GM23248 (cell line): ENCODE measurements at regions not wholly inside any gene's neighbourhood (a gene's known extent, or its start where the extent isn't known, plus 50 kb on each side); places are given as distances from the start of the nearest gene placed in this dataset.

ENCODE experiments used
- DNase-seq: peaks from one replicate; pipeline ENCODE4 v3.0.0-alpha.2; 2015
- H2AFZ ChIP-seq: fragments of 200-600 bp; sonication (generic); 2 replicates; pipeline ENCODE4 v1.6.1; 2016; ENCODE audit warnings: antibody characterized with exemption
- H3F3A ChIP-seq: fragments of 200-600 bp; sonication (generic); 2 replicates; pipeline ENCODE4 v1.6.1; 2016; ENCODE audit warnings: mild to moderate bottlenecking, antibody characterized with exemption, mixed run types; ENCODE audit not compliant: insufficient read depth
- H3K27ac ChIP-seq: fragments of 200-600 bp; sonication (generic); 2 replicates; pipeline ENCODE4 v1.5.1; 2016; ENCODE audit warnings: mild to moderate bottlenecking
- H3K27me3 ChIP-seq: fragments of 200-600 bp; sonication (generic); replicated peaks from 2 replicates; pipeline ENCODE4 v1.6.1; 2016; ENCODE audit warnings: mild to moderate bottlenecking; ENCODE audit not compliant: insufficient read depth
- H3K36me3 ChIP-seq: fragments of 200-600 bp; sonication (generic); 2 replicates; pipeline ENCODE4 v1.6.1; 2016; ENCODE audit warnings: low read depth, mild to moderate bottlenecking
- H3K4me1 ChIP-seq: fragments of 200-600 bp; sonication (generic); 2 replicates; pipeline ENCODE4 v1.6.1; 2016; ENCODE audit warnings: mild to moderate bottlenecking; ENCODE audit not compliant: insufficient read depth
- H3K4me2 ChIP-seq: fragments of 200-600 bp; sonication (generic); one replicate; pipeline ENCODE4 v1.6.1; 2016; ENCODE audit warnings: mild to moderate bottlenecking; ENCODE audit not compliant: unreplicated experiment
- H3K4me3 ChIP-seq: fragments of 200-600 bp; sonication (generic); 2 replicates; pipeline ENCODE4 v1.5.1; 2016; ENCODE audit warnings: mild to moderate bottlenecking
- H3K79me2 ChIP-seq: fragments of 200-600 bp; sonication (generic); 2 replicates; pipeline ENCODE4 v1.6.1; 2016; ENCODE audit warnings: mild to moderate bottlenecking; ENCODE audit not compliant: insufficient read depth
- H3K9ac ChIP-seq: fragments of 200-600 bp; sonication (generic); 2 replicates; pipeline ENCODE4 v1.6.1; 2016; ENCODE audit warnings: mild to moderate bottlenecking
- H3K9me2 ChIP-seq: fragments of 200-600 bp; sonication (generic); 2 replicates; pipeline ENCODE4 v1.6.1; 2016; ENCODE audit warnings: mixed run types, mild to moderate bottlenecking, moderate library complexity; ENCODE audit not compliant: insufficient read depth
- H3K9me3 ChIP-seq: fragments of 200-600 bp; sonication (generic); one replicate; pipeline ENCODE4 v1.6.1; 2017; ENCODE audit warnings: low read depth
- H4K20me1 ChIP-seq: fragments of 200-600 bp; sonication (generic); 2 replicates; pipeline ENCODE4 v1.6.0; 2016; ENCODE audit not compliant: insufficient read depth
- EZH2 ChIP-seq: fragments of 200-600 bp; sonication (generic); IDR thresholded peaks from 2 replicates; pipeline ENCODE4 v1.6.1; 2018; ENCODE audit warnings: antibody characterized with exemption, mild to moderate bottlenecking; ENCODE audit not compliant: insufficient read depth, poor library complexity, severe bottlenecking
- EZH2phosphoT487 ChIP-seq: fragments of 200-600 bp; sonication (generic); IDR thresholded peaks from 2 replicates; pipeline ENCODE4 v1.6.1; 2018; ENCODE audit warnings: antibody characterized with exemption, moderate library complexity, mild to moderate bottlenecking, low read depth; ENCODE audit not compliant: insufficient read depth
- WGBS, 2 experiments: methylation state at CpG; one replicate each; pipeline ENCODE4 v1.1.6; 2015 to 2017; ENCODE audit warnings: low lambda C conversion rate in 2 of 2, low coverage in 1 of 2; ENCODE audit errors: missing lambda C conversion rate in 2 of 2; 5-methylcytosine and 5-hydroxymethylcytosine counted together
- in situ Hi-C: fragments of 300-500 bp; cut with MboI; formaldehyde crosslinking; loops from 2 replicates; pipeline ENCODE4 v1.15.0; 2020

GRCh38 chr11:90836031-90836430 lies 613.2 kb upstream of the CHORDC1 start:
- in situ Hi-C loops = no loop called here
- H4K20me1 ChIP-seq = no peaks in the 10 kb centered on the region
- no peak for TF ChIP-seq EZH2
- no peak for TF ChIP-seq EZH2phosphoT487
- no peaks in the 10 kb centered on the region for H3K79me2 ChIP-seq
- no peaks in the 10 kb centered on the region for H3K9me3 ChIP-seq
- no peaks in the 10 kb centered on the region for H3K27me3 ChIP-seq
- no peak overlapping the region for H3K27ac ChIP-seq
- H2AFZ ChIP-seq = no peak overlapping the region
- H3K9ac ChIP-seq = no peak overlapping the region
- no peaks in the 10 kb centered on the region for H3K9me2 ChIP-seq
- no peak overlapping the region for H3K4me2 ChIP-seq
- 0% methylated on average over 1 of the region's 1 CpG for WGBS, 2 experiments
- H3K4me3 ChIP-seq = no peak overlapping the region
- H3K4me1 ChIP-seq = no peaks in the 10 kb centered on the region
- H3K36me3 ChIP-seq = no peaks in the 10 kb centered on the region
- H3F3A ChIP-seq = no peaks in the 10 kb centered on the region
- DNase-seq = no peak

- H3K27ac ChIP-seq = no peak overlapping the region
- H3K9me3 ChIP-seq = no peaks in the 10 kb centered on the region
- H3K4me2 ChIP-seq = no peak overlapping the region
- DNase-seq = no peak
- no peak overlapping the region for H3K4me3 ChIP-seq
- H2AFZ ChIP-seq = no peak overlapping the region
- no peaks in the 10 kb centered on the region for H3K36me3 ChIP-seq
- TF ChIP-seq EZH2phosphoT487 = no peak
- TF ChIP-seq EZH2 = no peak
- H3K9ac ChIP-seq = no peak overlapping the region
- no peaks in the 10 kb centered on the region for H3F3A ChIP-seq
- in situ Hi-C loops = no loop called here
- H3K4me1 ChIP-seq = no peaks in the 10 kb centered on the region
- no peaks in the 10 kb centered on the region for H3K9me2 ChIP-seq
- 12 to 14% methylated on average over 4 of the region's 4 CpGs for WGBS, 2 experiments
- no peaks in the 10 kb centered on the region for H4K20me1 ChIP-seq
- H3K27me3 ChIP-seq = no peaks in the 10 kb centered on the region
- no peaks in the 10 kb centered on the region for H3K79me2 ChIP-seq
Measured at GRCh38 chr11:90823446-90823845, 600.6 kb upstream of the CHORDC1 start.

- Histone ChIP-seq H3K9ac (no peak overlapping the region), H3K27me3 (no peaks in the 10 kb centered on the region), H3K36me3 (no peaks in the 10 kb centered on the region), H3K4me3 (no peak overlapping the region), H3K4me2 (no peak overlapping the region), H2AFZ (no peak overlapping the region), H3K9me3 (no peaks in the 10 kb centered on the region), H3K79me2 (no peaks in the 10 kb centered on the region), H3K4me1 (no peaks in the 10 kb centered on the region), H3K27ac (no peak overlapping the region), H3F3A (no peaks in the 10 kb centered on the region), H3K9me2 (no peaks in the 10 kb centered on the region), H4K20me1 (no peaks in the 10 kb centered on the region)
- DNase-seq = no peak
- in situ Hi-C loops = no loop called here
- TF ChIP-seq EZH2phosphoT487 = no peak
- no peak for TF ChIP-seq EZH2
- WGBS, 2 experiments = 1 to 3% methylated on average over 5 of the region's 5 CpGs
Measured at GRCh38 chr11:90822996-90823395, 600.1 kb upstream of the CHORDC1 start.

GRCh38 chr11:90818196-90818745 lies 595.4 kb upstream of the CHORDC1 start:
- Histone ChIP-seq H3K9me2 (no peaks in the 10 kb centered on the region), H3K9me3 (no peaks in the 10 kb centered on the region), H4K20me1 (no peaks in the 10 kb centered on the region), H3K4me2 (no peak overlapping the region), H2AFZ (no peak overlapping the region), H3K27ac (no peak overlapping the region), H3K36me3 (no peaks in the 10 kb centered on the region), H3K4me3 (no peak overlapping the region), H3K4me1 (no peaks in the 10 kb centered on the region), H3K79me2 (no peaks in the 10 kb centered on the region), H3K27me3 (no peaks in the 10 kb centered on the region), H3F3A (no peaks in the 10 kb centered on the region), H3K9ac (no peak overlapping the region)
- TF ChIP-seq EZH2 (no peak), EZH2phosphoT487 (no peak)
- no peak for DNase-seq
- 7 to 20% methylated on average over 1 of the region's 1 CpG for WGBS, 2 experiments
- in situ Hi-C loops = no loop called here

GRCh38 chr11:90809581-90809980 lies 586.7 kb upstream of the CHORDC1 start:
- DNase-seq = no peak
- H3K9ac ChIP-seq = no peak overlapping the region
- no peaks in the 10 kb centered on the region for H3K36me3 ChIP-seq
- H3K4me2 ChIP-seq = no peak overlapping the region
- no peaks in the 10 kb centered on the region for H3K27me3 ChIP-seq
- no peak overlapping the region for H3K27ac ChIP-seq
- no peaks in the 10 kb centered on the region for H3F3A ChIP-seq
- no peaks in the 10 kb centered on the region for H3K9me3 ChIP-seq
- 12 to 26% methylated on average over 5 of the region's 5 CpGs for WGBS, 2 experiments
- no peaks in the 10 kb centered on the region for H3K4me1 ChIP-seq
- no peaks in the 10 kb centered on the region for H4K20me1 ChIP-seq
- no peak overlapping the region for H3K4me3 ChIP-seq
- no peaks in the 10 kb centered on the region for H3K79me2 ChIP-seq
- in situ Hi-C loops = no loop called here
- no peak for TF ChIP-seq EZH2
- no peak for TF ChIP-seq EZH2phosphoT487
- H3K9me2 ChIP-seq = no peaks in the 10 kb centered on the region
- no peak overlapping the region for H2AFZ ChIP-seq
